Vagina (tissue), 2 donors: ENCODE measurements at regions not wholly inside any gene's neighbourhood (a gene's known extent, or its start where the extent isn't known, plus 50 kb on each side); places are given as distances from the start of the nearest gene placed in this dataset.

Experiments
- CTCF ChIP-seq, 3 experiments: fragments of 450-650 bp in 2 of 3; fragments of 200-600 bp in 1 of 3; sonication (generic) in 1 of 3; IDR thresholded peaks; one replicate each; pipeline ENCODE4 v1.5.1; 2017 to 2019; ENCODE audit warnings: antibody characterized with exemption in 3 of 3, mild to moderate bottlenecking in 2 of 3, moderate library complexity in 2 of 3
- POLR2AphosphoS5 ChIP-seq, 2 donors: sonication (generic); formaldehyde crosslinking; IDR thresholded peaks; one replicate each; pipeline ENCODE4 v1.9.0; 2017; ENCODE audit warnings: antibody characterized with exemption in 2 of 2, mild to moderate bottlenecking in 2 of 2, low read depth in 1 of 2; ENCODE audit not compliant: insufficient read depth in 1 of 2

DNA sequence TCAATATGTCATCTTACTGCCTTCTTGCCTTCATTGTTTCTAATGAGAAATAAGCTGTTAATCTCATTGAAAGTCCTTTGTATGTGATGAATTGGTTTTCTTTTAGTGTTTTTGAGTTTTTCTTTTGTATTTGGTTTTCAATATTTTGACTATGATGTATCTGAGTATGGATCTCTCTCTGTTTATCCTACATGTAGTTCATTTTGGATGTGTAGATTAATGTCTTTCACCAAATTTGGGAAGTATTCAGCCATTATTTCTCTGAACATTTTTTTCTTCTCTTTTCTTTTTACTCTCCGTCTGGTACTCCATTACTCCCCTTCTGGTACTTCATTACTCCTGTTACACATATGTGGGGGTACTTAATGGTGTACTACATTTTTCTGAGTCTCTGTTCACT is 103.3 kb upstream of the ADRA1D start:
- TF ChIP-seq CTCF (IDR thresholded peaks at IDR 0.05) (no peak), POLR2AphosphoS5 (IDR thresholded peaks at IDR 0.05; ENCODE audit: insufficient read depth in 1 of 2, low read depth in 1 of 2) (no peak)
